ENCODE measurements at regions not wholly inside any gene's neighbourhood (a gene's known extent, or its start where the extent isn't known, plus 50 kb on each side); places are given as distances from the start of the nearest gene placed in this dataset.

- DNase-seq (ENCODE audit: extremely low spot score): no peak
- Histone ChIP-seq H3K36me3 (ENCODE audit: insufficient read depth) (no peaks in the 10 kb centered on the region), H3K27ac (ENCODE audit: low read depth) (no peak overlapping the region), H3K4me3 (ENCODE audit: low read depth, low read length) (no peak overlapping the region), H3K4me1 (ENCODE audit: insufficient read depth) (no peaks in the 10 kb centered on the region)
- WGBS: 82% methylated on average over 4 of the region's 4 CpGs
Observed at GRCh38 chr12:90899456-90900182, 55.4 kb downstream of the CCER1 start.

DNA sequence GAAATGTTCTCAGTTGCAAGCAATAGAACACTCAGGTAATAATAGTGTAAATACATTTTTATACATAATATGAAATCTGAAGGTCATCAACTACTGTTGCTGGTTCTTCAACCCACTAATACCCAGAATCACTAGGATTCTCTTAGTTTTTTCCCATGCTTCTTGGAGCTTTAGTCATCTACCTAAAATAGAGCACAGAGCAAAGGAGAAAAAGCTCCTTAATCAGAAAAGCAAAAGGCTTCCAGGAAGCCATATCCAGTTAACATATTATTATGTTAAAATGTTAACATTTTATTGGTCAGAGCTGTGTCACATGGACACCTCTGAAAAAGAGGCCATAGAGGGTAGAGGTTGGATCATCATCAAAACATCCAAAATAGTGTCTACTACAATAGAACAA is 57.0 kb downstream of the CCER1 start:
- Histone ChIP-seq H3K4me1 (ENCODE audit: insufficient read depth) (no peaks in the 10 kb centered on the region), H3K4me3 (ENCODE audit: low read depth, low read length) (no peak overlapping the region), H3K27ac (ENCODE audit: low read depth) (no peak overlapping the region), H3K36me3 (ENCODE audit: insufficient read depth) (no peaks in the 10 kb centered on the region)
- DNase-seq (ENCODE audit: extremely low spot score): no peak

DNA sequence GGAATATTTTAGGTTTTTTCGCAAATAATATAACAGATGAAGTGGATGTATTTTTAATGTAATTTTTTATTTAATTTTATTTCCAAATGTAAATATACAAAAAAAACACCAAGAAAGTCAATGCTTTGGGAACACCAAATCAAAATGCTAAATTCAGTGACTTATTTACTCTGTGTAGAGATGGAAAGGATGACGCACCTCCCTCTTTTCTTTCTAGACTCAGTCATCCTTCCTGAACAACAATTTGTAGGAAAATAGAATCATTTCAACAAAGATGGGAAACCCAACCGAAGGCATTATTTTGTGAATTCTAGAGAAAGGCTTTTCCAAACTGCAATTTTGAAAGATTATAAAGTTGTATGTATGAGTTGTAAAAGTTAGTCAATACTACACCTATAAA is 57.7 kb downstream of the CCER1 start:
- WGBS: 97% methylated on average over 3 of the region's 3 CpGs
- Histone ChIP-seq H3K27ac (ENCODE audit: low read depth) (no peak overlapping the region), H3K4me3 (ENCODE audit: low read depth, low read length) (no peak overlapping the region), H3K4me1 (ENCODE audit: insufficient read depth) (no peaks in the 10 kb centered on the region), H3K36me3 (ENCODE audit: insufficient read depth) (no peaks in the 10 kb centered on the region)
- no peak for DNase-seq (ENCODE audit: extremely low spot score)

DNA sequence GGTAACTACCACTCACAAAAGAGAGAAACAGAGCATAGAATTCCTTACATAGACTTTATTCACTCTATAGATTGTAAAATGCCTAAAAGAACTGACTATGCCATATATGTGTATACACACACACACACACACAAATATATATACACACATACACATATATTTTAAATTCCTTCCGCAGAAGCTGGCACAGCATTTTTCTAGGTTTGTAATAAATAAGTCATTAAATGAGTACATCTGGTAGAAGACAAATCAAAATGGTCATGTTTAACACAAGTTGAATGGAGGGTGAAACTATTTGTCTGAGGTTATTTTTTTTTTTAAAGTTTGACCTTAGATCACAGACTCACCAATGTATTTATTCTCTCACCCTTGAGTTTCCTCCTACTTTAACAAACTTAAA is 58.2 kb downstream of the CCER1 start:
- Histone ChIP-seq H3K36me3 (ENCODE audit: insufficient read depth) (no peaks in the 10 kb centered on the region), H3K27ac (ENCODE audit: low read depth) (no peak overlapping the region), H3K4me1 (ENCODE audit: insufficient read depth) (no peaks in the 10 kb centered on the region), H3K4me3 (ENCODE audit: low read depth, low read length) (no peak overlapping the region)
- 97% methylated on average over 1 of the region's 1 CpG for WGBS
- DNase-seq (ENCODE audit: extremely low spot score): no peak

- no peak overlapping the region for H3K27ac ChIP-seq (ENCODE audit: low read depth)
- H3K4me1 ChIP-seq (ENCODE audit: insufficient read depth): no peaks in the 10 kb centered on the region
- no peaks in the 10 kb centered on the region for H3K36me3 ChIP-seq (ENCODE audit: insufficient read depth)
- H3K4me3 ChIP-seq (ENCODE audit: low read depth, low read length): no peak overlapping the region
- DNase-seq (ENCODE audit: extremely low spot score): no peak
Observed at GRCh38 chr12:90896164-90896563, 58.8 kb downstream of the CCER1 start.

GRCh38 chr12:90888316-90888715 is 66.7 kb downstream of the CCER1 start:
- H3K4me3 ChIP-seq (ENCODE audit: low read depth, low read length): no peak overlapping the region
- no peaks in the 10 kb centered on the region for H3K4me1 ChIP-seq (ENCODE audit: insufficient read depth)
- no peak overlapping the region for H3K27ac ChIP-seq (ENCODE audit: low read depth)
- WGBS: 65% methylated on average over 1 of the region's 1 CpG
- no peaks in the 10 kb centered on the region for H3K36me3 ChIP-seq (ENCODE audit: insufficient read depth)
- no peak for DNase-seq (ENCODE audit: extremely low spot score)

DNA sequence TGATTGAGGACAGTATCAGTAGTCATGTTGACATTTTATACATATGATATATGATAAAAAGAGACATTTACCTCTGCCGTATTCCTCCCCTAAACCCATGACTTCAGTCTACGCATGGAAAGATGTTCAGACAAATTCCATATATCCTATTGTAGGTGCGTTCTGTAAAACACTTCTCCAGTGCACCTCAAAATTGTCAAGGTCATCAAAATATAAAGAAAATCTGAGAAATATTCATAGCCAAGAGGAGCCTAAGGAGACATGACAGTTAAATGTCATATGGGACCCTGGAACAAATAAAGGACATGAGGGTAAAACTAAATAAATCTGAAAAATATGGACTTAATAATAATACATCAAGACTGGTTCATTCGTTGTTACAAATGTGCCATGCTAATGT is 71.5 kb downstream of the CCER1 start:
- Histone ChIP-seq H3K4me1 (ENCODE audit: insufficient read depth) (no peaks in the 10 kb centered on the region), H3K36me3 (ENCODE audit: insufficient read depth) (no peaks in the 10 kb centered on the region), H3K27ac (ENCODE audit: low read depth) (no peak overlapping the region), H3K4me3 (ENCODE audit: low read depth, low read length) (no peak overlapping the region)
- no peak for DNase-seq (ENCODE audit: extremely low spot score)
- 96% methylated on average over 4 of the region's 4 CpGs for WGBS

DNA sequence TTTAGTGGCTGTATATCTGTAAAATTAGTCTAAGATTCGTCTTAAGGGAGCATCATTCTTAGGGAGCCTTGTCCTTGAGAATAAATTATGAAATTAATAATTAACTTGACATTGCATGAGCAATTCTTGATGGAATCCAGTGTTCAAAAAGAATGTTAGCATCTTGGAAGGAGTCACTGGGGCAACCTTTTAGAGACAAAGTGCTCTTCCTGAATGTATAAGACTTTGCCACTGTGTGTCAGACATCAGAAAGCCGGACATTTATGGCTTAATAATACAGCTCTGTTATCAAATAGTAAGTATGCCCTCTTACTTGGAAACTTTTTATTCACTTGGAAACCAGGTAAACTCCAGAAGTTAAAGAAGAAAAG is 83.3 kb downstream of the CCER1 start:
- 87% methylated on average over 2 of the region's 2 CpGs for WGBS
- Histone ChIP-seq H3K36me3 (ENCODE audit: insufficient read depth) (no peaks in the 10 kb centered on the region), H3K27ac (ENCODE audit: low read depth) (no peak overlapping the region), H3K4me1 (ENCODE audit: insufficient read depth) (no peaks in the 10 kb centered on the region), H3K4me3 (ENCODE audit: low read depth, low read length) (no peak overlapping the region)
- no peak for DNase-seq (ENCODE audit: extremely low spot score)

DNA sequence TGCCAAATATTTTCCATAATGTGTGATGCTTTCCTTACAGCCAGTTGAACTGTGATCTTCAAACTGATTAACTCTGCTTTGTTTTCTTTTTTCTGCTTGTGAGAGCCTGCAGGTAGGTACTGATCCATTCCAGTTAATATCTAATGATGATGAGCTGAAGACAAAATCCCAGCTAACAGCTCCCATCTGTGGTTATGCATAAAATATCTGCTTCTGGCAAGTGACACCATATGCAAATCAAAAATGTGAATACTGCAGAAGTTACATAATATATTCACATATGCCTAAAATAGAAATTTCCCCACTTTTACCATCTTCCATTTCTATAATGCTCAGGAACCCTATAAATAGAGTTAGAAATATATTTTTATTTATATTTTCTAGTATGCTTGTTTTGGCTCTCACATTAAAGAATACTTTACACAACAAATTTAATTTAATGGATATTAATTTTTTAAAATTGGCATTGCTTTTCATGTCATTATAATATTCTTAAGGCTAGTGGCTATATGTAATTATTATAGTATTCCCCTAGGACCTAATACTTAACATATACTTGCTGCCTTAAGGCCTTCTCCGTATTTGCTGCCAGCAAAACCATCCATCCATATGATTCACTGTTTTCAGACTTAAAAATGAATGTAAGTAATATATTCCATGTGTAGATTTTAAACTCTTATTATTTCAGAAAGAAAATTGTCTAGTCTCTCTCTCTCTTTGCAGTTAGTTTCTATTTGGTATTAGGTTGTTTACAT is 83.8 kb downstream of the CCER1 start:
- Histone ChIP-seq H3K27ac (ENCODE audit: low read depth) (no peak overlapping the region), H3K4me3 (ENCODE audit: low read depth, low read length) (no peak overlapping the region), H3K36me3 (ENCODE audit: insufficient read depth) (no peaks in the 10 kb centered on the region), H3K4me1 (ENCODE audit: insufficient read depth) (no peaks in the 10 kb centered on the region)
- no peak for DNase-seq (ENCODE audit: extremely low spot score)
- 86% methylated on average over 1 of the region's 1 CpG for WGBS

DNA sequence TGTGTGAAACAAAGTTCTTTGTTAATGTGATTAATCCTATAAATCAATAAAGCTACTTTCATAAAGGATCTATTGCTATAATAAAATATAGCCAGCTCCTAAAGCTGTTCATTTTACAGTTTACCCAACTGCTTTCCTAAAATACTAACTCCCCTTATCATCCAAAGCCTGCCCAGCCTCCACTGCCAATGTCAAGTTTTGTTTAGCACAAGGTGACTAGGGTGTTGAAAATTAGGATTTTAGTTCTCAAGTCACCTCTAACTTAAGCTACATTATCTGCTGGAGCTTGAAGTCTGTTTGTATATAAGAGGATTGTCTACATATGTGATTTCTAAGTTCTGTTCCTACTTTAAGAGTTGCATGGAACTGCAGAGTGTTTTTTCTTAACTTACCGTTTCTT is 86.3 kb downstream of the CCER1 start:
- 33% methylated on average over 1 of the region's 1 CpG for WGBS
- Histone ChIP-seq H3K4me3 (ENCODE audit: low read depth, low read length) (no peak overlapping the region), H3K27ac (ENCODE audit: low read depth) (no peak overlapping the region), H3K36me3 (ENCODE audit: insufficient read depth) (no peaks in the 10 kb centered on the region), H3K4me1 (ENCODE audit: insufficient read depth) (no peaks in the 10 kb centered on the region)
- no peak for DNase-seq (ENCODE audit: extremely low spot score)

- Histone ChIP-seq H3K27ac (ENCODE audit: low read depth) (no peak overlapping the region), H3K4me1 (ENCODE audit: insufficient read depth) (no peaks in the 10 kb centered on the region)
Observed at GRCh38 chr12:90859591-90859990, 95.4 kb downstream of the CCER1 start.

GRCh38 chr12:90858252-90858651 is 96.7 kb downstream of the CCER1 start:
- no peak overlapping the region for H3K27ac ChIP-seq (ENCODE audit: low read depth)
- WGBS: 34% methylated on average over 2 of the region's 2 CpGs
- peak; percentile 59 for DNase-seq (ENCODE audit: extremely low spot score)
- H3K36me3 ChIP-seq (ENCODE audit: insufficient read depth): no peaks in the 10 kb centered on the region
- no peaks in the 10 kb centered on the region for H3K4me1 ChIP-seq (ENCODE audit: insufficient read depth)
- H3K4me3 ChIP-seq (ENCODE audit: low read depth, low read length): no peak overlapping the region

More at GRCh38 chr12:90859591-90859990, 95.4 kb downstream of the CCER1 start:
- Histone ChIP-seq H3K4me3 (ENCODE audit: low read depth, low read length) (no peak overlapping the region), H3K36me3 (ENCODE audit: insufficient read depth) (no peaks in the 10 kb centered on the region)
- no peak for DNase-seq (ENCODE audit: extremely low spot score)

DNA sequence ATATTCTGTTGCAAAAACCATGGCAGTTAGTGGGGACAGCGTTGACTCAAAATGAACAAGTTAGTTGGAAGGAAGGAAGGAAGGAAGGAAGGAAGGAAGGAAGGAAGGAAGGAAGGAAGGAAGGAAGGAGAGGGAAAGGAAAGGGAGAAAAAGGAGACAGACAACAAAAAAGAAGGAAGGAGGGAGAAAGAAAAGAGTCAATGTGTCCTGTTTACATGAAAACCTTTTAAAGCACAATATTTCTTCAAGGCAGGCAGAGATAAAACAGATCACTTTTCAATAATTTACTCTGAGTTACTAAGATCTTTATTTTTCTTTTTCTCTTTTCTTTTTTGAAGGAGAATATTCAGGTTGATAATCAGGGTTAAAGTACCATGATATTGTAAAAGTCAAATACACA is 99.4 kb downstream of the CCER1 start:
- Histone ChIP-seq H3K27ac (ENCODE audit: low read depth) (no peak overlapping the region), H3K4me1 (ENCODE audit: insufficient read depth) (no peaks in the 10 kb centered on the region), H3K36me3 (ENCODE audit: insufficient read depth) (no peaks in the 10 kb centered on the region), H3K4me3 (ENCODE audit: low read depth, low read length) (no peak overlapping the region)
- DNase-seq (ENCODE audit: extremely low spot score): no peak
- 82% methylated on average over 1 of the region's 1 CpG for WGBS

DNA sequence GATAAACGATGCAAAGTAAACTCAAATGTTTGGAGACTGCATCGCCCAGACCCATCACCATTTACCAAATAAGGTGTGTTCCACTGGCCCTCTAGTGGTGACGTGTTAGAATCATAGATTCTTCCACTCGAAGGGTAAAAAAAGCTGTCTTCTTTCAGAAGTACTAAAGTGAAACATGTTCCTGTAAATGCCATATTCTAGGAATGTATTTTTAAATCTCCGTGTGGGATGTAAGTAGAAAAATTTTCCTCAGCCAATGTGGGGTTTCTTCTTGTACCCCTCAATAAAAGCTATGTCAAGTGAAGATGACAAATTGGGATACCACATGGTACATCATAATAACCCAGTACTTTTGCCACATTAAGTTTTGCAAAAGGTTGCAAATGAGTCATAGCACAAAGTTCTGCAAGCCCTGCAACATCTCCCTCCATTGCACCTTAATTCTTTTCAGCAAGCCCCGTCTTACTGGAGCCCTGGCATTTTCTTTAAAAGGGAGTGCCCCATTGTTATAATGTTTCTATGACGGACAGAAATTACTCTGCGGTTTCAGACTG is 100.8 kb downstream of the CCER1 start:
- no peak overlapping the region for H3K4me3 ChIP-seq (ENCODE audit: low read depth, low read length)
- no peaks in the 10 kb centered on the region for H3K4me1 ChIP-seq (ENCODE audit: insufficient read depth)
- no peaks in the 10 kb centered on the region for H3K36me3 ChIP-seq (ENCODE audit: insufficient read depth)
- H3K27ac ChIP-seq (ENCODE audit: low read depth): no peak overlapping the region
- no peak for DNase-seq (ENCODE audit: extremely low spot score)
- 40% methylated on average over 8 of the region's 8 CpGs for WGBS
